ENCODE measurements at regions not wholly inside any gene's neighbourhood (a gene's known extent, or its start where the extent isn't known, plus 50 kb on each side); places are given as distances from the start of the nearest gene placed in this dataset.
"Not testable (repeated sequence)": the region's sequence is repeated elsewhere in the genome, so short reads cannot be mapped to it uniquely, and the experiment has no call there.

- H3K4me3 Mint-ChIP-seq, result no peak overlapping the region
- intact Hi-C loops (cut with micrococcal nuclease), result no loop called here
- ChIA-PET POLR2A (no interaction called here), CTCF (no interaction called here)
- H3K27ac Mint-ChIP-seq, result no peak overlapping the region
- ATAC-seq (no peak), DNase-seq (no peak)
- H3K9me3 Mint-ChIP-seq, result peaks cover 29% of the 10 kb centered on the region
- H3K4me1 Mint-ChIP-seq (ENCODE audit: low read depth), result no peaks in the 10 kb centered on the region
- H3K36me3 Mint-ChIP-seq (ENCODE audit: low read depth), result no peaks in the 10 kb centered on the region
- no peaks in the 10 kb centered on the region for H3K27me3 Mint-ChIP-seq
- TF ChIP-seq CTCF (IDR thresholded peaks at IDR 0.05), result no peak
Measured at GRCh38 chr9:24776226-24776625, 230.5 kb upstream of the IZUMO3 start.

GRCh38 chr9:24774199-24774598, 228.5 kb upstream of the IZUMO3 start:
- H3K9me3 Mint-ChIP-seq, result peaks cover 29% of the 10 kb centered on the region
- POLR2A ChIA-PET; intact Hi-C loops (cut with micrococcal nuclease); H3K36me3 Mint-ChIP-seq (ENCODE audit: low read depth); H3K27me3 Mint-ChIP-seq; CTCF ChIA-PET; DNase-seq; ATAC-seq; H3K4me3 Mint-ChIP-seq; H3K4me1 Mint-ChIP-seq (ENCODE audit: low read depth); H3K27ac Mint-ChIP-seq: not testable (repeated sequence)

GRCh38 chr9:24766081-24766480, 220.4 kb upstream of the IZUMO3 start:
- ChIA-PET CTCF (no interaction called here), POLR2A (no interaction called here)
- DNase-seq (no peak), ATAC-seq (no peak)
- intact Hi-C loops (cut with micrococcal nuclease), result no loop called here
- no peak for TF ChIP-seq CTCF (IDR thresholded peaks at IDR 0.05)
- H3K27ac Mint-ChIP-seq, result no peak overlapping the region
- H3K27me3 Mint-ChIP-seq, result no peaks in the 10 kb centered on the region
- H3K4me1 Mint-ChIP-seq (ENCODE audit: low read depth), result no peaks in the 10 kb centered on the region
- H3K9me3 Mint-ChIP-seq, result peaks cover 29% of the 10 kb centered on the region
- no peak overlapping the region for H3K4me3 Mint-ChIP-seq
- no peaks in the 10 kb centered on the region for H3K36me3 Mint-ChIP-seq (ENCODE audit: low read depth)

GRCh38 chr9:24765025-24765756, 219.5 kb upstream of the IZUMO3 start:
- no peaks in the 10 kb centered on the region for H3K4me1 Mint-ChIP-seq (ENCODE audit: low read depth)
- no peak overlapping the region for H3K27ac Mint-ChIP-seq
- ChIA-PET CTCF (no interaction called here), POLR2A (no interaction called here)
- no peaks in the 10 kb centered on the region for H3K27me3 Mint-ChIP-seq
- no peak overlapping the region for H3K4me3 Mint-ChIP-seq
- H3K36me3 Mint-ChIP-seq (ENCODE audit: low read depth), result no peaks in the 10 kb centered on the region
- H3K9me3 Mint-ChIP-seq, result peaks cover 31% of the 10 kb centered on the region
- ATAC-seq, result no peak
- intact Hi-C loops (cut with micrococcal nuclease), result no loop called here
- no peak for TF ChIP-seq CTCF (IDR thresholded peaks at IDR 0.05)
- no peak for DNase-seq

- DNase-seq, result no peak
- ChIA-PET POLR2A (no interaction called here), CTCF (no interaction called here)
- Mint-ChIP-seq H3K27ac (no peak overlapping the region), H3K27me3 (no peaks in the 10 kb centered on the region), H3K36me3 (ENCODE audit: low read depth) (no peaks in the 10 kb centered on the region), H3K4me3 (no peak overlapping the region), H3K9me3 (peaks cover 24% of the 10 kb centered on the region), H3K4me1 (ENCODE audit: low read depth) (no peaks in the 10 kb centered on the region)
- no peak for ATAC-seq
- intact Hi-C loops (cut with micrococcal nuclease), result no loop called here
- no peak for TF ChIP-seq CTCF (IDR thresholded peaks at IDR 0.05)
Measured at GRCh38 chr9:24738421-24738961, 192.8 kb upstream of the IZUMO3 start.

All from activated CD8-positive, alpha-beta T cell treated with anti-CD3 and anti-CD28 coated beads for 36 hours (primary cell).